SU-DHL-6 (cell line): ENCODE measurements at regions not wholly inside any gene's neighbourhood (a gene's known extent, or its start where the extent isn't known, plus 50 kb on each side); places are given as distances from the start of the nearest gene placed in this dataset.

ENCODE experiments used
- CTCF ChIP-seq: fragments of 200-600 bp; sonication (generic); IDR thresholded peaks from one replicate; pipeline ENCODE4 v1.5.1; 2017; ENCODE audit warnings: antibody characterized with exemption, mild to moderate bottlenecking, low read length, moderate library complexity; ENCODE audit not compliant: insufficient read depth, poor library complexity, severe bottlenecking
- EZH2phosphoT487 ChIP-seq: fragments of 200-600 bp; sonication (generic), shearing (Covaris generic); conservative IDR thresholded peaks from 2 replicates; pipeline ENCODE4 v1.6.1; 2018; ENCODE audit warnings: mild to moderate bottlenecking, antibody characterized with exemption, low read length, moderate library complexity, mixed read lengths

- TF ChIP-seq CTCF (no peak), EZH2phosphoT487 (no peak)
These were observed 201.7 kb downstream of the SPRY1 start for GRCh38 chr4:123598331-123598730.
